BLaER1 treated with 17β-estradiol and CSF1 and Interleukin-3, amounts not matched to agents 10 nM and 100 nM (cell line): ENCODE measurements at regions not wholly inside any gene's neighbourhood (a gene's known extent, or its start where the extent isn't known, plus 50 kb on each side); places are given as distances from the start of the nearest gene placed in this dataset.

ENCODE experiments used
- H3K27ac ChIP-seq, 11 experiments: shearing (Covaris generic); formaldehyde crosslinking; 2 replicates each; pipeline ENCODE4 v1.8.1; 2022
- H3K27me3 ChIP-seq, 11 experiments: shearing (Covaris generic); formaldehyde crosslinking; 2 replicates each; pipeline ENCODE4 v1.8.1; 2022
- H3K36me3 ChIP-seq, 11 experiments: shearing (Covaris generic); formaldehyde crosslinking; 2 replicates each; pipeline ENCODE4 v1.8.1; 2022
- H3K4me1 ChIP-seq, 10 experiments: shearing (Covaris generic); formaldehyde crosslinking; 2 replicates each; pipeline ENCODE4 v1.8.1; 2022
- H3K4me2 ChIP-seq, 11 experiments: shearing (Covaris generic); formaldehyde crosslinking; 2 replicates each; pipeline ENCODE4 v1.8.1; 2022
- H3K4me3 ChIP-seq, 10 experiments: shearing (Covaris generic); formaldehyde crosslinking; 2 replicates each; pipeline ENCODE4 v1.8.1; 2022
- H3K9ac ChIP-seq, 11 experiments: shearing (Covaris generic); formaldehyde crosslinking; 2 replicates each; pipeline ENCODE4 v1.8.1; 2022
- H3K9me3 ChIP-seq, 11 experiments: shearing (Covaris generic); formaldehyde crosslinking; replicated peaks in 1 of 11; 2 replicates each; pipeline ENCODE4 v1.8.1; 2022
- H4K20me1 ChIP-seq, 11 experiments: shearing (Covaris generic); formaldehyde crosslinking; 2 replicates each; pipeline ENCODE4 v1.8.1; 2022
- Cebpa-rat ChIP-seq, 11 experiments: shearing (Covaris generic); IDR thresholded peaks; 2 replicates each; pipeline ENCODE4 v1.8.1; 2022

- Histone ChIP-seq H4K20me1 (no peaks in the 10 kb centered on the region), H3K9me3 (peaks cover 4 to 8% (median 4%) of the 10 kb centered on the region in 11 experiments), H3K4me3 (no peak overlapping the region), H3K27ac (no peak overlapping the region), H3K4me2 (no peak overlapping the region), H3K4me1 (peaks cover 11 to 27% (median 16%) of the 10 kb centered on the region in 10 experiments), H3K9ac (no peak overlapping the region), H3K36me3 (no peaks in the 10 kb centered on the region), H3K27me3 (no peaks in the 10 kb centered on the region)
- no peak for TF ChIP-seq Cebpa-rat (IDR thresholded peaks at IDR 0.05)
Measured at GRCh38 chr10:131644864-131645658, 255.7 kb upstream of the PPP2R2D start.

GRCh38 chr10:131645756-131646155, 255.1 kb upstream of the PPP2R2D start:
- H4K20me1 ChIP-seq, result no peaks in the 10 kb centered on the region
- peaks cover 0 to 3% (median 0%) of the 10 kb centered on the region in 11 experiments; a peak in 3 of 22 replicates for H3K27me3 ChIP-seq
- no peak overlapping the region for H3K9ac ChIP-seq
- no peaks in the 10 kb centered on the region for H3K36me3 ChIP-seq
- TF ChIP-seq Cebpa-rat (IDR thresholded peaks at IDR 0.05), result no peak
- H3K4me2 ChIP-seq, result no peak overlapping the region
- peaks cover 7 to 23% (median 11%) of the 10 kb centered on the region in 10 experiments for H3K4me1 ChIP-seq
- no peak overlapping the region for H3K4me3 ChIP-seq
- no peak overlapping the region for H3K27ac ChIP-seq
- H3K9me3 ChIP-seq, result peaks cover 0 to under 1% (median 0%) of the 10 kb centered on the region in 11 experiments; a peak in 1 of 22 replicates

- Histone ChIP-seq H3K27ac (no peak overlapping the region), H3K9me3 (no peaks in the 10 kb centered on the region), H3K4me3 (no peak overlapping the region), H3K4me1 (peaks cover 3 to 23% (median 9%) of the 10 kb centered on the region in 10 experiments; a peak in 19 of 20 replicates), H3K9ac (no peak overlapping the region), H3K36me3 (no peaks in the 10 kb centered on the region), H4K20me1 (0 out of 22 replicates have a peak, but pooled peaks cover 0 to 4% (median 0%) of the 10 kb centered on the region in 11 experiments), H3K4me2 (no peak overlapping the region), H3K27me3 (peaks cover 0 to 14% (median 4%) of the 10 kb centered on the region in 11 experiments; a peak in 13 of 22 replicates)
- TF ChIP-seq Cebpa-rat (IDR thresholded peaks at IDR 0.05), result no peak
Measured at GRCh38 chr10:131646551-131647525, 254.0 kb upstream of the PPP2R2D start.

- H4K20me1 ChIP-seq, result peaks cover 0 to 4% (median 0%) of the 10 kb centered on the region in 11 experiments; a peak in 1 of 22 replicates
Measured at GRCh38 chr10:131647789-131648188, 253.0 kb upstream of the PPP2R2D start.

GRCh38 chr10:131648386-131649020, 252.3 kb upstream of the PPP2R2D start:
- no peak for TF ChIP-seq Cebpa-rat (IDR thresholded peaks at IDR 0.05)
- H3K9ac ChIP-seq, result no peak overlapping the region
- peaks cover 4 to 25% (median 16%) of the 10 kb centered on the region in 11 experiments; a peak in 18 of 22 replicates for H3K27me3 ChIP-seq
- peaks cover 0 to 6% (median 0%) of the 10 kb centered on the region in 11 experiments; a peak in 2 of 22 replicates for H4K20me1 ChIP-seq
- no peaks in the 10 kb centered on the region for H3K9me3 ChIP-seq
- no peak overlapping the region for H3K27ac ChIP-seq
- H3K36me3 ChIP-seq, result no peaks in the 10 kb centered on the region
- peaks cover 10 to 28% (median 17%) of the 10 kb centered on the region in 10 experiments; a peak in 19 of 20 replicates for H3K4me1 ChIP-seq
- H3K4me3 ChIP-seq, result no peak overlapping the region
- no peak overlapping the region for H3K4me2 ChIP-seq

More at GRCh38 chr10:131647789-131648188, 253.0 kb upstream of the PPP2R2D start:
- Histone ChIP-seq H3K9ac (no peak overlapping the region), H3K4me2 (no peak overlapping the region), H3K27me3 (peaks cover 4 to 22% (median 13%) of the 10 kb centered on the region in 11 experiments; a peak in 18 of 22 replicates), H3K36me3 (no peaks in the 10 kb centered on the region), H3K4me1 (peaks cover 10 to 29% (median 17%) of the 10 kb centered on the region in 10 experiments; a peak in 19 of 20 replicates), H3K9me3 (no peaks in the 10 kb centered on the region), H3K4me3 (no peak overlapping the region), H3K27ac (no peak overlapping the region)
- no peak for TF ChIP-seq Cebpa-rat (IDR thresholded peaks at IDR 0.05)

GRCh38 chr10:131649617-131650016, 251.2 kb upstream of the PPP2R2D start:
- H3K4me1 ChIP-seq, result peaks cover 10 to 28% (median 17%) of the 10 kb centered on the region in 10 experiments; a peak in 19 of 20 replicates
- H3K4me2 ChIP-seq, result no peak overlapping the region
- H3K36me3 ChIP-seq, result no peaks in the 10 kb centered on the region
- H3K4me3 ChIP-seq, result no peak overlapping the region
- H4K20me1 ChIP-seq, result peaks cover 0 to 6% (median 0%) of the 10 kb centered on the region in 11 experiments; a peak in 2 of 22 replicates
- H3K9me3 ChIP-seq, result no peaks in the 10 kb centered on the region
- H3K27me3 ChIP-seq, result peaks cover 4 to 25% (median 16%) of the 10 kb centered on the region in 11 experiments; a peak in 18 of 22 replicates
- TF ChIP-seq Cebpa-rat (IDR thresholded peaks at IDR 0.05), result no peak
- H3K9ac ChIP-seq, result no peak overlapping the region
- no peak overlapping the region for H3K27ac ChIP-seq

- H3K27ac ChIP-seq, result no peak overlapping the region
- H3K4me3 ChIP-seq, result no peak overlapping the region
- TF ChIP-seq Cebpa-rat (IDR thresholded peaks at IDR 0.05), result no peak
- peaks cover 10 to 28% (median 17%) of the 10 kb centered on the region in 10 experiments; a peak in 19 of 20 replicates for H3K4me1 ChIP-seq
- no peak overlapping the region for H3K9ac ChIP-seq
- H3K9me3 ChIP-seq, result no peaks in the 10 kb centered on the region
- no peaks in the 10 kb centered on the region for H3K36me3 ChIP-seq
- peaks cover 0 to 6% (median 0%) of the 10 kb centered on the region in 11 experiments; a peak in 2 of 22 replicates for H4K20me1 ChIP-seq
- H3K4me2 ChIP-seq, result no peak overlapping the region; a peak in 1 of 22 replicates
- H3K27me3 ChIP-seq, result peaks cover 4 to 25% (median 16%) of the 10 kb centered on the region in 11 experiments; a peak in 18 of 22 replicates
Measured at GRCh38 chr10:131650169-131650705, 250.6 kb upstream of the PPP2R2D start.
